ENCODE measurements at regions not wholly inside any gene's neighbourhood (a gene's known extent, or its start where the extent isn't known, plus 50 kb on each side); places are given as distances from the start of the nearest gene placed in this dataset.

- peaks cover 2 to 6% (median 5%) of the 10 kb centered on the region in 3 donors for H3K4me1 Mint-ChIP-seq
- H3K36me3 Mint-ChIP-seq: no peaks in the 10 kb centered on the region
- no peaks in the 10 kb centered on the region for H3K9me3 ChIP-seq
- H3K4me1 ChIP-seq (ENCODE audit: control insufficient read depth in 1 of 2, extremely low read depth in 1 of 2, insufficient read depth in 2 of 2, low read length in 2 of 2): peaks cover 4 to 11% of the 10 kb centered on the region in 2 experiments
- H3K4me3 Mint-ChIP-seq: no peak overlapping the region
- CTCF ChIA-PET: no interaction called here
- no peaks in the 10 kb centered on the region for H3K36me3 ChIP-seq (ENCODE audit: control insufficient read depth in 2 of 2, extremely low read depth in 1 of 2, insufficient read depth in 1 of 2, low read length in 1 of 2)
- ATAC-seq (replicated peaks in 1 of 4): no peak
- H3K27ac Mint-ChIP-seq: no peak overlapping the region
- H3K4me3 ChIP-seq (ENCODE audit: control insufficient read depth in 1 of 2, extremely low read depth in 1 of 2, low read length in 1 of 2): no peak overlapping the region
- 85% methylated on average over 7 of the region's 10 CpGs for WGBS (ENCODE audit: insufficient coverage)
- H3K27me3 Mint-ChIP-seq: peaks cover 10 to 25% of the 10 kb centered on the region in 2 donors
- POLR2A ChIA-PET: no interaction called here
- H3K9me3 Mint-ChIP-seq: no peaks in the 10 kb centered on the region
- H3K27ac ChIP-seq (ENCODE audit: low read length): no peak overlapping the region
- no peak for DNase-seq
- H3K27me3 ChIP-seq (replicated peaks in 1 of 2; ENCODE audit: control insufficient read depth in 2 of 2, extremely low read depth in 1 of 2, insufficient read depth in 2 of 2, low read length in 1 of 2): peaks cover 0 to 21% of the 10 kb centered on the region in 2 experiments
Measured at GRCh38 chr6:163745536-163746400, 331.2 kb downstream of the QKI start.

GRCh38 chr6:163744256-163744925 is 329.9 kb downstream of the QKI start:
- Mint-ChIP-seq H3K9me3 (no peaks in the 10 kb centered on the region), H3K36me3 (no peaks in the 10 kb centered on the region), H3K27ac (no peak overlapping the region), H3K27me3 (peaks cover 7 to 17% of the 10 kb centered on the region in 2 donors), H3K4me3 (no peak overlapping the region), H3K4me1 (no peaks in the 10 kb centered on the region)
- DNase-seq: no peak
- no peaks in the 10 kb centered on the region for H3K9me3 ChIP-seq
- POLR2A ChIA-PET: no interaction called here
- no peaks in the 10 kb centered on the region for H3K36me3 ChIP-seq (ENCODE audit: control insufficient read depth in 2 of 2, extremely low read depth in 1 of 2, insufficient read depth in 1 of 2, low read length in 1 of 2)
- H3K27ac ChIP-seq (ENCODE audit: low read length): no peak overlapping the region
- peaks cover 0 to 15% of the 10 kb centered on the region in 2 experiments for H3K27me3 ChIP-seq (replicated peaks in 1 of 2; ENCODE audit: control insufficient read depth in 2 of 2, extremely low read depth in 1 of 2, insufficient read depth in 2 of 2, low read length in 1 of 2)
- ATAC-seq (replicated peaks in 1 of 4): no peak
- no peaks in the 10 kb centered on the region for H3K4me1 ChIP-seq (ENCODE audit: control insufficient read depth in 1 of 2, extremely low read depth in 1 of 2, insufficient read depth in 2 of 2, low read length in 2 of 2)
- WGBS (ENCODE audit: insufficient coverage): 91% methylated on average over 10 of the region's 19 CpGs
- H3K4me3 ChIP-seq (ENCODE audit: control insufficient read depth in 1 of 2, extremely low read depth in 1 of 2, low read length in 1 of 2): no peak overlapping the region
- CTCF ChIA-PET: no interaction called here

- Histone ChIP-seq H3K36me3 (ENCODE audit: control insufficient read depth in 2 of 2, extremely low read depth in 1 of 2, insufficient read depth in 1 of 2, low read length in 1 of 2) (no peaks in the 10 kb centered on the region), H3K27me3 (replicated peaks in 1 of 2; ENCODE audit: control insufficient read depth in 2 of 2, extremely low read depth in 1 of 2, insufficient read depth in 2 of 2, low read length in 1 of 2) (peaks cover 0 to 15% of the 10 kb centered on the region in 2 experiments), H3K9me3 (no peaks in the 10 kb centered on the region), H3K4me1 (ENCODE audit: control insufficient read depth in 1 of 2, extremely low read depth in 1 of 2, insufficient read depth in 2 of 2, low read length in 2 of 2) (no peaks in the 10 kb centered on the region), H3K27ac (ENCODE audit: low read length) (no peak overlapping the region), H3K4me3 (ENCODE audit: control insufficient read depth in 1 of 2, extremely low read depth in 1 of 2, low read length in 1 of 2) (no peak overlapping the region)
- Mint-ChIP-seq H3K9me3 (no peaks in the 10 kb centered on the region), H3K4me1 (no peaks in the 10 kb centered on the region), H3K36me3 (no peaks in the 10 kb centered on the region), H3K27me3 (peaks cover 7 to 17% of the 10 kb centered on the region in 2 donors), H3K27ac (no peak overlapping the region), H3K4me3 (no peak overlapping the region)
- DNase-seq: no peak
- POLR2A ChIA-PET: no interaction called here
- WGBS (ENCODE audit: insufficient coverage): 64% methylated on average over 4 of the region's 4 CpGs
- CTCF ChIA-PET: no interaction called here
- no peak for ATAC-seq (replicated peaks in 1 of 4)
Measured at GRCh38 chr6:163743796-163744195, 329.3 kb downstream of the QKI start.

- Histone ChIP-seq H3K4me1 (ENCODE audit: control insufficient read depth in 1 of 2, extremely low read depth in 1 of 2, insufficient read depth in 2 of 2, low read length in 2 of 2) (no peaks in the 10 kb centered on the region), H3K27ac (ENCODE audit: low read length) (no peak overlapping the region), H3K4me3 (ENCODE audit: control insufficient read depth in 1 of 2, extremely low read depth in 1 of 2, low read length in 1 of 2) (no peak overlapping the region), H3K27me3 (replicated peaks in 1 of 2; ENCODE audit: control insufficient read depth in 2 of 2, extremely low read depth in 1 of 2, insufficient read depth in 2 of 2, low read length in 1 of 2) (peaks cover 0 to 15% of the 10 kb centered on the region in 2 experiments), H3K36me3 (ENCODE audit: control insufficient read depth in 2 of 2, extremely low read depth in 1 of 2, insufficient read depth in 1 of 2, low read length in 1 of 2) (no peaks in the 10 kb centered on the region), H3K9me3 (no peaks in the 10 kb centered on the region)
- no peak for DNase-seq
- WGBS (ENCODE audit: insufficient coverage): 81% methylated on average over 13 of the region's 17 CpGs
- Mint-ChIP-seq H3K9me3 (no peaks in the 10 kb centered on the region), H3K36me3 (no peaks in the 10 kb centered on the region), H3K27ac (no peak overlapping the region), H3K4me1 (no peaks in the 10 kb centered on the region), H3K27me3 (peaks cover 7% of the 10 kb centered on the region in 2 donors), H3K4me3 (no peak overlapping the region)
- POLR2A ChIA-PET: no interaction called here
- no peak for ATAC-seq (replicated peaks in 1 of 4)
- CTCF ChIA-PET: no interaction called here
Measured at GRCh38 chr6:163741743-163742363, 327.3 kb downstream of the QKI start.

- DNase-seq: no peak
- H3K27ac ChIP-seq (ENCODE audit: low read length): no peak overlapping the region
- H3K36me3 Mint-ChIP-seq: no peaks in the 10 kb centered on the region
- H3K27me3 ChIP-seq (replicated peaks in 1 of 2; ENCODE audit: control insufficient read depth in 2 of 2, extremely low read depth in 1 of 2, insufficient read depth in 2 of 2, low read length in 1 of 2): peaks cover 0 to 15% of the 10 kb centered on the region in 2 experiments
- WGBS (ENCODE audit: insufficient coverage): 70% methylated on average over 3 of the region's 5 CpGs
- H3K9me3 Mint-ChIP-seq: no peaks in the 10 kb centered on the region
- H3K4me1 ChIP-seq (ENCODE audit: control insufficient read depth in 1 of 2, extremely low read depth in 1 of 2, insufficient read depth in 2 of 2, low read length in 2 of 2): no peaks in the 10 kb centered on the region
- H3K4me3 Mint-ChIP-seq: no peak overlapping the region
- H3K27ac Mint-ChIP-seq: no peak overlapping the region
- H3K9me3 ChIP-seq: no peaks in the 10 kb centered on the region
- ChIA-PET POLR2A (no interaction called here), CTCF (no interaction called here)
- H3K4me1 Mint-ChIP-seq: no peaks in the 10 kb centered on the region
- H3K36me3 ChIP-seq (ENCODE audit: control insufficient read depth in 2 of 2, extremely low read depth in 1 of 2, insufficient read depth in 1 of 2, low read length in 1 of 2): no peaks in the 10 kb centered on the region
- ATAC-seq (replicated peaks in 1 of 4): no peak
- no peak overlapping the region for H3K4me3 ChIP-seq (ENCODE audit: control insufficient read depth in 1 of 2, extremely low read depth in 1 of 2, low read length in 1 of 2)
- H3K27me3 Mint-ChIP-seq: peaks cover 5 to 11% of the 10 kb centered on the region in 2 donors
Measured at GRCh38 chr6:163741342-163741741, 326.8 kb downstream of the QKI start.

- H3K36me3 ChIP-seq (ENCODE audit: control insufficient read depth in 2 of 2, extremely low read depth in 1 of 2, insufficient read depth in 1 of 2, low read length in 1 of 2): no peaks in the 10 kb centered on the region
- Mint-ChIP-seq H3K9me3 (no peaks in the 10 kb centered on the region), H3K4me3 (no peak overlapping the region), H3K4me1 (no peaks in the 10 kb centered on the region), H3K36me3 (no peaks in the 10 kb centered on the region), H3K27ac (no peak overlapping the region), H3K27me3 (peaks cover 2 to 9% of the 10 kb centered on the region in 2 donors)
- ChIA-PET CTCF (no interaction called here), POLR2A (no interaction called here)
- WGBS (ENCODE audit: insufficient coverage): 94% methylated on average over 2 of the region's 4 CpGs
- DNase-seq (no peak), ATAC-seq (replicated peaks in 1 of 4) (no peak)
- H3K27ac ChIP-seq (ENCODE audit: low read length): no peak overlapping the region
- H3K9me3 ChIP-seq: no peaks in the 10 kb centered on the region
- H3K4me3 ChIP-seq (ENCODE audit: control insufficient read depth in 1 of 2, extremely low read depth in 1 of 2, low read length in 1 of 2): no peak overlapping the region
- no peaks in the 10 kb centered on the region for H3K4me1 ChIP-seq (ENCODE audit: control insufficient read depth in 1 of 2, extremely low read depth in 1 of 2, insufficient read depth in 2 of 2, low read length in 2 of 2)
- peaks cover 0 to 15% of the 10 kb centered on the region in 2 experiments for H3K27me3 ChIP-seq (replicated peaks in 1 of 2; ENCODE audit: control insufficient read depth in 2 of 2, extremely low read depth in 1 of 2, insufficient read depth in 2 of 2, low read length in 1 of 2)
Measured at GRCh38 chr6:163739966-163740365, 325.4 kb downstream of the QKI start.

All from T-cell (primary cell).